Left colon (tissue), 2 donors: ENCODE measurements at regions not wholly inside any gene's neighbourhood (a gene's known extent, or its start where the extent isn't known, plus 50 kb on each side); places are given as distances from the start of the nearest gene placed in this dataset.
"Not testable (repeated sequence)": the region's sequence is repeated elsewhere in the genome, so short reads cannot be mapped to it uniquely, and the experiment has no call there.

ENCODE experiments used
- ATAC-seq: fragments of 200-7000 bp; cut with Tn5 transposase; one replicate; pipeline ENCODE4 v1.9.1; 2020; ENCODE audit warnings: mild to moderate bottlenecking, moderate library complexity
- DNase-seq, 2 donors: peaks; one replicate each; pipeline ENCODE4 v3.0.0-alpha.2; 2020
- intact Hi-C, 2 donors: fragments of 100-400 bp; cut with DNase I in 1 of 2; cut with micrococcal nuclease in 1 of 2; formaldehyde crosslinking; loops; one replicate each; pipeline versions ENCODE4 v1.11.2 to v1.14.0; 2022; cut with DNase I, micrococcal nuclease
- donor health status: DM: no; HTN: no; CAD: no.
- donor health status: DM: yes; HTN: yes; CAD: no.

DNA sequence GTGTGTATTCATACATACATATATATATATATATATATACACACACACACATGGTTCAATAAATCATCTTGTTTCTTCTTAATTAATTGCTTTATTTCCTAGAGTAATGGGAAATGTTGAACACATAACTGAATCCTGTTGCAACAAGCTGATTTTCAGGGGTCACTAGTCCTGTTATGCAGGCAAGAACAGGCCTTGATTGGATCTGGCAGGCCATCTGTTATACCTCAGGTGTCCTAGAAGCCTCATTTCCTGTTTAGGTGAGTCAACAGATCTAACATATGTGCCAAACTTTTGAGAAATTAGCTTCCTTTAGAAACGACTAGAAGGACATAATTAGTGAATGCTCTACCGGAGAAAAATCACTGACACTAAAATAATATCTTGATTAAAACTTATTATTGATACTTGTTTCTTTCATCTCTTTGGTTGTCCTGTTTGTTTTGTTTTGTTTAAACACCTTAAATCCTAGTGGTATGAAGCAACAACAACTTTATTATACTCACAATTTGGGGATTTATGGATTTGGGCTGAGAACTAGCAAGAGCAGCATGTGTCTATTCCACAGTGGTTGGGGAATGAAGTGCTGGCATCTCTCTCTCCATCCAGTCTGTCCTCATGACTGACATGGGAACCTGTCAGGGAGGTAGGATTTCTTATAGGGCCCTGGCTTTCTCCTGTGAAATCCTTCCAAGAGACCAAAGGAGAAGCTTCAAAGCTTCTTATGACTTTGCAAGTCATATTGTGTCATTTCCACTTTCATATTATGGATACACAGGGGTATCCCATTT is 552.6 kb downstream of the NSUN3 start:
- ATAC-seq (peak; percentile 44), DNase-seq (no peak)
- intact Hi-C loops: no loop called here

GRCh38 chr3:94616833-94617232 is 554.0 kb downstream of the NSUN3 start:
- ATAC-seq (no peak), DNase-seq (no peak)
- intact Hi-C loops: no loop called here

GRCh38 chr3:94617312-94617711 is 554.5 kb downstream of the NSUN3 start:
- DNase-seq (no peak), ATAC-seq (peak; percentile 51)
- intact Hi-C loops: no loop called here

DNA sequence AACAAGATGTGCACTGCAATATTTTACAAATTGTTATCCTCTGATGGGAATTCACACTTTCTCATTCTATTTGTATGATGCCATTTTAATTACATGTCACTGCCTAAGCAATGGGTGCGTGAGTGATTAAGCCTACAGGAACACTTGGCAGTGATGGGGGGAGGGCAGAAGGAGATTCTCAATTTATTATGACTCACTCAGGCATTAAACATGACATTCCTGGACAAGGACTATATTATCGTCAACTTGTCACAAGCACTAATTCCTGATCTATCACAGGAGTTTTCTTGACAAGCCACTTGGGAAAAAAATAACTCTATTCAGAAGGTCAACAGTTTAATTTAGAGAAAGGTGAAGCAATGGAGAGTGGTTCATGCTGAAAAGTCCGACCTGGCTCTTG is 556.8 kb downstream of the NSUN3 start:
- ATAC-seq (no peak), DNase-seq (no peak)
- intact Hi-C loops: no loop called here

DNA sequence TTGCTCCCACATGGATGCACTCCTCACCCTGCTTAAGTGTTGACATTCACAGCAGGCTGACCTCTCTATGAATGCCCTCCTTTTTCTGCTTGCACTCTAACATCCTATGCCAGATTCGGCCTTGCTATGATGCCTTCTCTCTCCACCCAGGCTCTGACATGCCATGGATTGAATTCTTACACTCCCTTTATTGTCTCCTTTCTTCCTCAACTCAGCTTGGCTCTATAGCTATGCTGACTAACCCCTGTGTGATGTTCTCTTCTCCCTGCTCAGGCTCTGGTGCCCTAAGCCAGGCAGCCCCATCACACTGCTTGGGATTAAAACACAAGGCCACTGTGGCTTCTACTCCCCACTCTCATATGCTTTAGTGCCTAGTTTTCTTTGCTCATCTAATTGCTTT is 563.7 kb downstream of the NSUN3 start:
- ATAC-seq: no peak

GRCh38 chr3:94627689-94628088 is 564.8 kb downstream of the NSUN3 start:
- no peak for DNase-seq
- ATAC-seq: no peak
- intact Hi-C loops: no loop called here

More for the DNA sequence above, 563.7 kb downstream of the NSUN3 start:
- DNase-seq: no peak
- intact Hi-C loops: no loop called here

DNA sequence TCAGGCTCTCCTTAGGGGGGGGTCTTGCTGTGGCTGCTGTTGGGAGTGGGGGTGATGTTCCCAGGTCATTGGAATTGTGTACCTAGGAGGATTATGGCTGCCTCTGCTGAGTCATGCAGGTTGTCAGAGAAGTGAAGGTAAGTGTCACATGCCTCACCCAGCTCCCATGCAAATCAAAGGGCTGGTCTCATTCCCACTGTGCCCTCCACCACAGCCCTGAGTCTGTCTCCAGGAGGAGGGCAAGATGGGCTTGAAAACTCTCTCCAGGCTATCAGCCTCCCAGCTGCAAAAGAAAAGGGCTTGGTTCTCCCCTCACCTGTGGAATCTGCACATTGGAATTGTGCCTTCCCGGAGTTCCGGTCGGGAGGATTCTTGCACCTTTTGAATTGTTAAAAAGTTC is 580.5 kb downstream of the NSUN3 start:
- ATAC-seq: peak; percentile 27
- DNase-seq: no peak

GRCh38 chr3:94645790-94646189 is 582.9 kb downstream of the NSUN3 start:
- intact Hi-C loops: no loop called here
- ATAC-seq: no peak
- DNase-seq: no peak

More for the DNA sequence above, 580.5 kb downstream of the NSUN3 start:
- intact Hi-C loops: no loop called here

DNA sequence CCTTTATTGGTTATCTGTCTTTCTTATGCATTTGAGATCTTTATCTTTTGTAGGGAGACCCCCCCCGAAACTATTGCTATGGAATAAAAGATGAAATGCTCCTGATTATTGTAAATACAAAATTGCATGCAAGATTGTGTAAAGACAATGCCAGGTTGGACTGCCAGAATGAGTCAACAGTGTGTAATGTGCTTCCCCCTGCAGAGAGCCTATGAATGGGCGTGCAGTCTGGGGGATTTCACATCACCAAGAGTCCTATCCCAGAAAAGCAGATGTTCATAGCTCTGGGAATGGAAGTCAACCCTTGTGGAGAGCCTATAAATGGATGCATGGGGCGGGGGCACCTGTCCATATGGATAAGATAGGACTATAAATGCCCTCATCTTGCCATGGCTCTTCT is 584.3 kb downstream of the NSUN3 start:
- no peak for ATAC-seq
- intact Hi-C loops: no loop called here
- no peak for DNase-seq

- intact Hi-C loops: not testable (repeated sequence)
- DNase-seq (peak in 1 of 2 donors; percentile 36), ATAC-seq (peak; percentile 71)
These were observed 585.7 kb downstream of the NSUN3 start for GRCh38 chr3:94648270-94649180.

DNA sequence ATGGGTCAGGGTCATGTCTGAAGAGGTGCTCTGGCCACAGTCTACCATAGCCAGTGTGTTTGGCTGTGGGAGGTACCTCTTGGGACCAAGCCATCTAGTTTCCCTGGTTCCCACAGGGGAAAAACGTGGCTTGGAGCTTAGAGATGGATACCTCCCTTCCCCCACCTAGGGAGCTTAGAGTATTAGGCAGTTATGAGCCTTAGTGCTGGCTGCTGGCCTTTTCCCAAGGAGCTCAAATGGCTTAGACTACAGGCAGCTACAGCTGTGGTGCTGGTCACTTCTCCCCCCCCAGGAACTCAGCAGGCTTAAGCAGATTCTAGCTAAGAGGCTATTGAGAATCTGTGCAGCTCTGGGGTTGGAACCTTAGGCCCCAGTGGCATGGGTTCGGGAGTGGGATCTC is 591.2 kb downstream of the NSUN3 start:
- ATAC-seq (no peak), DNase-seq (no peak)
- intact Hi-C loops: no loop called here

DNA sequence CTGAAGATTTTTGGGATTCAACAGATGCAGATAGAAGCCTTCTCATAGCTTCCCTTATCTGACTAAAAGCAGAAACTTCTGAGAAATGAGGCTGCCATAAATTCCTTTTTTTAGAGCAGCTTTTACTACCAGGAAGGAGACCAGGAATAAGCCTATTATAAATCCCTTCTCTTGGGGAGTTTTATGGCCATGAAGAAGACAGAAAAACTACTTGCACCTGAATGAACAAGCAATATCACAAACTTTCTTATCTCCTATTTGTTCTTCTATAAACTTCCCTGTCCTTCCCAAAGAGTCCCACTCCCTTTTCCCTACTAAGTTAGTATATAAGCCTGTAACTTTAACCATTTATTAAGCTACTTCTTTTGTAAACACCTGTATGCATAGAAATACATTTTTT is 603.1 kb downstream of the NSUN3 start:
- intact Hi-C loops: no loop called here
- ATAC-seq: peak; percentile 99
- DNase-seq: no peak

- ATAC-seq (no peak), DNase-seq (no peak)
- intact Hi-C loops: no loop called here
These were observed 608.2 kb downstream of the NSUN3 start for GRCh38 chr3:94671078-94671477.

- intact Hi-C loops: no loop called here
- ATAC-seq (no peak), DNase-seq (no peak)
These were observed 611.0 kb downstream of the NSUN3 start for GRCh38 chr3:94673876-94674275.

GRCh38 chr3:94686208-94686607 is 623.3 kb downstream of the NSUN3 start:
- ATAC-seq: no peak
- no peak for DNase-seq
- intact Hi-C loops: no loop called here

DNA sequence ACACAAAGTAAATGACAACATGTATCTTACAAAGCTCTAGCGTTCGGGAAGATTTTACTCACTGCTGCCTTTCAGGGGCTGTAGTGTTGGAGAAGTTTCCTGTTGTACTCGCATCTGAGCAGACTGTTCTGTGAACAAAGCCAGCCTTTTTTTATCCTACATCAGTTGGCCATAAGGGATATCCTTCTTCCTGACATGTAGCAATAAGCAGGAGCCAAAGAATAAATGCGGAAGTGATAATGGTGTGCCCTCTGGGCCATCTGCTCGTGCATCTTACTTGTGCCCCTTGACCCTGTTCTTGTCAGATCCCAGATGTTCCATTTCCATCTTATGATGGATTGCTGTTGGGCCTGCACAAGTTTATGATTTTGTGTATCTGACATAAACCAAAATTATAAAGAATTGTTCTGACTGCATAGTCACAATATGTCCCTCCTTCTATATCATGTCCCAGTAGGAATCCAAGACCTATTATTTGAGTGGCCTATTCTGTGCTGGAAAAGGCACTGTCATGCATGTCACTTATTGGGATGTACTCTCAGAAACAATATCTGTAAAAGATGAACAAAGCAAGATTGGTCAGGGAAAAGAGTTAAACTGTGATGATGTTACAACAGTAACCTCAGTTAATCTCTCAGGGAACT is 631.3 kb downstream of the NSUN3 start:
- DNase-seq (no peak), ATAC-seq (no peak)
- intact Hi-C loops: no loop called here

DNA sequence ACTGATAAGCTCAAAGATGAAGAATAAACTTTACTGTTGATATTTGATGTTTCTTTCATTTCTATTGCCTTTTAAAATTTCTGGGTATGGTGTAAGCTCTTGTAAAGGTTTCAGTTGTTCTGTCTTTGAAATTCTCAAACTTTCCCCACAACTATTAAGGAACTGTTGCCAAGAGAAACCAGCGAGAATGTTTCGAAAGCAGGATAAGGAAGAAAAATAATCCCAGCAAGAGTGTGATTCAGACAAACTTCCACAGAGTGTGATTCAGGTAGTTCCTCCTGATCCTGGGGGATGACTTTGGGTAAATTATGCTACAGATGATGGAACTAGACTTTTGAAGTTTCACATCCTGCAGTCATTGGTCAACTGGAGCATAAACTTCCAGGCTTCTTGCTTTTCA is 632.0 kb downstream of the NSUN3 start:
- DNase-seq (no peak), ATAC-seq (no peak)
- intact Hi-C loops: no loop called here

GRCh38 chr3:94704467-94704866 is 641.6 kb downstream of the NSUN3 start:
- intact Hi-C loops: no loop called here
- ATAC-seq (no peak), DNase-seq (no peak)

DNA sequence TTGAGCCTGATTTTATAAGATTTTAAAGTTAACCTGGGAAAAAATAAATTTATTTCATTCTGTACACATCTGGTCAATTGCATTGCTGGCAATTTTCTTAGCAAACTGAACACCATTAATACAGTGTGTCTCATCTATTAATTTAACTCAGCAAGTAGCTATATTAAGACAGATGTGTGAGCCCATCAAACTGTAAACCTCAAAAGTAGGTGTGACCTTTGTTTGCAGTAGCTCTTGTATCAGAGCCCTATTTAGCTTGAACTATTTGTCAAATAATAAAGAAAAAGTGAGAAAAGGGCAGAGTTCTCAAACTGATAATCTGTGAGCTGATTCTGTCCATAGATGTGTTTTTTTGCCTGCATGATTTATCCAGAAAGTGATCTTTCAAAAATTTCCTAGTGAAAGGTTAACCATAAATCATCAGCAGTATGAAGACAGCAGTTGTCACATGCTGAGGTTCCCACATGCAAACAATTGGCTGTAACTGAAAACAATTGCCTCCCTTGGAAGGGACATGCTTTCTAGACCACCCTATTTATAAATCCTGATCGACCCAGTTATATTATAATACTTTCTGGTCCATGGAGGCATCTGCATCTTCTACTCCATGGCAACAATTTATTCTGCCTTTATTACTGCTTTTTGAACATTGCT is 646.5 kb downstream of the NSUN3 start:
- intact Hi-C loops: no loop called here
- no peak for DNase-seq

More for the DNA sequence above, 646.5 kb downstream of the NSUN3 start:
- no peak for ATAC-seq
